ENCODE measurements at regions not wholly inside any gene's neighbourhood (a gene's known extent, or its start where the extent isn't known, plus 50 kb on each side); places are given as distances from the start of the nearest gene placed in this dataset.

DNA sequence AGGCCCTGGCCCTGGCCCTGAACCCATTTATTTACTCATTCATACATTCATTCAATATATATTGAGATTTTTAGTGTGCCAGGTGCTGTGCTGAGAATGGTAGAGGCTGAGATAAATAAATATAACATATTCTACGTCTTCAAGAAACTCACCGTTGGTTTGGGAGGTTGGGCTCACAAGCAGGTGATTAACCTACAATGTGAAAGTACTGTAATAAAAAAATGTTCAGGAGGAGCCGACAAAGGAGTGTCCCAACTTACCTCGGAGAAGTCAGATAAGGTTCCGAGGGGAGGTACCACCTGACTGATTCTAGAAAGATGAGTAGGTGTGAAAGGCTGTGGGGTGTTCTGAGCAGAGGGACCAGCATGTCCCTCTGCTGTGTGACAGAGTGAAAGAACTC is 479.6 kb upstream of the KLF4 start:
- H3K27ac ChIP-seq: no peak overlapping the region
- H3K4me3 ChIP-seq: no peak overlapping the region
- H3K4me1 ChIP-seq: peaks cover 0 to 6% (median 0%) of the 10 kb centered on the region in 4 donors
- no peak for DNase-seq
- no peaks in the 10 kb centered on the region for H3K27me3 ChIP-seq
- TF ChIP-seq, protein P1, sequence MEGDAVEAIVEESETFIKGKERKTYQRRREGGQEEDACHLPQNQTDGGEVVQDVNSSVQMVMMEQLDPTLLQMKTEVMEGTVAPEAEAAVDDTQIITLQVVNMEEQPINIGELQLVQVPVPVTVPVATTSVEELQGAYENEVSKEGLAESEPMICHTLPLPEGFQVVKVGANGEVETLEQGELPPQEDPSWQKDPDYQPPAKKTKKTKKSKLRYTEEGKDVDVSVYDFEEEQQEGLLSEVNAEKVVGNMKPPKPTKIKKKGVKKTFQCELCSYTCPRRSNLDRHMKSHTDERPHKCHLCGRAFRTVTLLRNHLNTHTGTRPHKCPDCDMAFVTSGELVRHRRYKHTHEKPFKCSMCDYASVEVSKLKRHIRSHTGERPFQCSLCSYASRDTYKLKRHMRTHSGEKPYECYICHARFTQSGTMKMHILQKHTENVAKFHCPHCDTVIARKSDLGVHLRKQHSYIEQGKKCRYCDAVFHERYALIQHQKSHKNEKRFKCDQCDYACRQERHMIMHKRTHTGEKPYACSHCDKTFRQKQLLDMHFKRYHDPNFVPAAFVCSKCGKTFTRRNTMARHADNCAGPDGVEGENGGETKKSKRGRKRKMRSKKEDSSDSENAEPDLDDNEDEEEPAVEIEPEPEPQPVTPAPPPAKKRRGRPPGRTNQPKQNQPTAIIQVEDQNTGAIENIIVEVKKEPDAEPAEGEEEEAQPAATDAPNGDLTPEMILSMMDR (IDR thresholded peaks at IDR 0.05): no peak
- no peak for TF ChIP-seq POLR2A (IDR thresholded peaks at IDR 0.05)
- no peaks in the 10 kb centered on the region for H3K9me3 ChIP-seq
- H3K36me3 ChIP-seq: no peaks in the 10 kb centered on the region

DNA sequence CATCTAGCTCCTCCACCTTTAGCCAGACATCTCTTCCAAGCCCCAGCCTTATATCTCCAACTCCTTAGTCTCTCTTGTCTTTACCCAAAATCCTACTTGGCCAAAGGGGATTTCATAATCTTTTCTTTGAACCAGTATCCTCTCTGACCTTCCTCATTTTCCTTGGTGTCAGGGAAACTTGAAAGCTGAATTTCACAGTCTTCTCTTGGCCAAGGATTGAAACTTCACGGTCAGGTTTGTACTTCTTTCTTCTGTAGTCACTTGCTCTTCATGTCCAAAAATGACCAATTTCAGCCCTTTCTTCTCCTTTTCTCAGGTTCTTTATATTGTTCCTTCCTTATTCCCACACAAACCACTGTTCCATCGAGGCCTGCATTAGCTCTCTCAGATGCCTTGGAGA is 473.7 kb upstream of the KLF4 start:
- DNase-seq: no peak
- Histone ChIP-seq H3K27me3 (no peaks in the 10 kb centered on the region), H3K4me3 (no peak overlapping the region), H3K4me1 (no peaks in the 10 kb centered on the region), H3K9me3 (no peaks in the 10 kb centered on the region), H3K36me3 (no peaks in the 10 kb centered on the region), H3K27ac (no peak overlapping the region)
- TF ChIP-seq, protein P1 (IDR thresholded peaks at IDR 0.05): no peak
- no peak for TF ChIP-seq POLR2A (IDR thresholded peaks at IDR 0.05)

DNA sequence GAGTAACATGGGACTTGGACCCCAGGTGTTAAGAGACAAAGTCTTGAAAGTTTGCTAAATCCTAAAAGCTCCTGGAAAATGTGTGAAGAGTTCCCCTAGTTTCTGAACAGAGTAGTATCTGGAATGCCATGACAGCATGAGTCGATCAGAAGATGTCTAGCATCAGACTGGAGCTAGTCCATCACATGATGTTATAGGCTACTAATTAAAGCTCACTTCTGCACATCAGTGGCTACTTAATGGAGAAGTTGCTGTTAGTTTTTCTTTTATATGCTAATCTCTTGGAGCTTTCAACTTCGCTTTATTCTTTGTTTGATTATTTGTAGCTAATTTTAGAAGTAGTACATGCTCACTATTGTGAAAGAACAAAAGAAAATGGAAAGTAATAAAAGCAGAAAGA is 471.3 kb upstream of the KLF4 start:
- no peaks in the 10 kb centered on the region for H3K4me1 ChIP-seq
- no peaks in the 10 kb centered on the region for H3K36me3 ChIP-seq
- TF ChIP-seq, protein P1 (IDR thresholded peaks at IDR 0.05): no peak
- no peak for TF ChIP-seq POLR2A (IDR thresholded peaks at IDR 0.05)

DNA sequence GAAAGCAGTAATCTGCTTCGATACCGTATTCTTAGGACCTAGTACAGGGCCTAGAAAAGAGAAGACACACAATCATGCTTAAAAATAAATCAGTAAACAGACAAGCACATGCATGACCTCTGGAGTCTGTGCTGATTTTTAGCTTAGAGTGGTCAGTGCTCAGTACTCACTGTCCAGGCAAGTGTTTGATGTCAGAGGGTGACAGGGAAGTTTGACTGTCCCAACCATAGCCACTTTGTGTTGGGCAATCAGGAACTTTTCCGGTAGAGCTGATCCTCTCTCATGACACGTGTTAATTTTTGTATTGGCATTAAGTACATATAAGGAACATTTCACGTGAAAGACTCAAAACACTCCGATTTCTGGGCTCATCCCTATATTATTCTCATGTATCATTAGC is 464.7 kb upstream of the KLF4 start:
- TF ChIP-seq, protein P1 (IDR thresholded peaks at IDR 0.05): no peak
- no peak for TF ChIP-seq POLR2A (IDR thresholded peaks at IDR 0.05)
- no peaks in the 10 kb centered on the region for H3K9me3 ChIP-seq
- no peak overlapping the region for H3K4me3 ChIP-seq
- H3K27me3 ChIP-seq: no peaks in the 10 kb centered on the region
- H3K36me3 ChIP-seq: no peaks in the 10 kb centered on the region
- DNase-seq: no peak
- H3K4me1 ChIP-seq: peaks cover 0 to 9% (median 0%) of the 10 kb centered on the region in 4 donors
- H3K27ac ChIP-seq: peak overlapping the region in 2 of 4 donors; percentile 10 to 36

More for the DNA sequence above, 471.3 kb upstream of the KLF4 start:
- DNase-seq: no peak
- H3K9me3 ChIP-seq: no peaks in the 10 kb centered on the region
- H3K27ac ChIP-seq: no peak overlapping the region
- no peak overlapping the region for H3K4me3 ChIP-seq
- H3K27me3 ChIP-seq: no peaks in the 10 kb centered on the region

DNA sequence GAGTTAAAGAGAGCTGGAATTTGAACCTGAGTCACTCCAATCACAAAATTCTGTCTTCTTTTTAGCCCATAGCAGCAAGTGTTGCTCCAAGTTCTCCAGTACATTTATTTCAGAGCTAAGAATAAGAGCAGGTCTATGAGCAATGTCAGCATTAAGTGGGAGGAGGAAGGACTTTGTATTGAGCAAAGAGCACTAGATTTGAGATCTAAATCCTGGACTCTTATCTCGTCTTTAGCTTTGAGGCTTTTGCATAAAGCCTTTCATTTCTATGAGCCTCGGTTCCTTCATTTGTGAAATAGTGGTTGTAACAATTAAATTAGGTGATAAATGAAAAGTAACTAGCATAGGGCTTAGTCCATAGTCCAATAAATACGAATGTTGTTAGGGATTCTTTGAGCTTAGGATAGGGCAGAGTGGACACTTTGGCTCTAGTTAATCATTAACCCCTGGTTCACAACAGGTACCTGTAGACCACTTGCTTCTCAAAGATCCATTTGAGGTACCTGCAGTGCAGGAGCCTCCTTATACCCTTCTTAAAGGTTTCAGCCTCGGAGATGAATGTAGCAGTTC is 464.1 kb upstream of the KLF4 start:
- peak overlapping the region in 2 of 4 donors; percentile 10 to 36 for H3K27ac ChIP-seq
- no peaks in the 10 kb centered on the region for H3K36me3 ChIP-seq
- peaks cover 0 to 9% (median 0%) of the 10 kb centered on the region in 4 donors for H3K4me1 ChIP-seq
- H3K4me3 ChIP-seq: no peak overlapping the region
- TF ChIP-seq, protein P1 (IDR thresholded peaks at IDR 0.05): no peak
- no peak for TF ChIP-seq POLR2A (IDR thresholded peaks at IDR 0.05)
- H3K27me3 ChIP-seq: no peaks in the 10 kb centered on the region
- no peaks in the 10 kb centered on the region for H3K9me3 ChIP-seq
- no peak for DNase-seq

DNA sequence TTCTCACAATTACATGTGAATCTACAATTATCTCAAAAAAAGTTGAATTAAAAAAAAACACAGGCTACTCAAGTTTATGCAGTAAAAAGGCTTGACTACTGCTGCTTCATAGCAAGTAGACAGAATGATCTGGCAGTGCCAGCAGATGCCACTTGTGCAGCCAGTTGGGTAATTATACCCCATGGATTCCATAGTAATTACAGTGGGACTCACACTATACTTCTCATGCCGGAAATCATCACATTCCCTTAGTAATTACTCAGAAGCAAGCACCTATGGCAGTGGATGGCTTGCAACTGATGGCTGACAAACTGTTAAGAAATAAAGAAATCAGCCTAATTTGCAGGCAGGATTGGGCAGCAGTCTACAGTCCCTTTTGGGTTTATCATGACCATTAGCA is 463.2 kb upstream of the KLF4 start:
- peak overlapping the region in 2 of 4 donors; percentile 15 to 36 for H3K27ac ChIP-seq
- no peak for TF ChIP-seq POLR2A (IDR thresholded peaks at IDR 0.05)
- TF ChIP-seq, protein P1 (IDR thresholded peaks at IDR 0.05): no peak

More for the DNA sequence above, 463.2 kb upstream of the KLF4 start:
- H3K4me1 ChIP-seq: peaks cover 0 to 9% (median 0%) of the 10 kb centered on the region in 4 donors
- no peaks in the 10 kb centered on the region for H3K9me3 ChIP-seq
- no peak overlapping the region for H3K4me3 ChIP-seq
- no peaks in the 10 kb centered on the region for H3K27me3 ChIP-seq
- H3K36me3 ChIP-seq: no peaks in the 10 kb centered on the region
- no peak for DNase-seq
